Glutamatergic neuron (in vitro differentiated cells): ENCODE measurements at regions not wholly inside any gene's neighbourhood (a gene's known extent, or its start where the extent isn't known, plus 50 kb on each side); places are given as distances from the start of the nearest gene placed in this dataset.
A peak's percentile ranks its signal among the peaks of the same experiment; 100 is the strongest.
"Not testable (repeated sequence)": the region's sequence is repeated elsewhere in the genome, so short reads cannot be mapped to it uniquely, and the experiment has no call there.

Experiments
- DNase-seq: peaks from one replicate; pipeline ENCODE4 v3.0.0; 2022
- H3K27ac Mint-ChIP-seq: one replicate; pipeline ENCODE4 v1.8.0; 2020; ENCODE audit warnings: mild to moderate bottlenecking, mixed read lengths, inconsistent platforms; ENCODE audit not compliant: unreplicated experiment
- H3K27me3 Mint-ChIP-seq: one replicate; pipeline ENCODE4 v1.8.0; 2020; ENCODE audit warnings: mild to moderate bottlenecking, moderate library complexity, mixed read lengths, inconsistent platforms; ENCODE audit not compliant: unreplicated experiment
- H3K36me3 Mint-ChIP-seq: one replicate; pipeline ENCODE4 v1.8.0; 2020; ENCODE audit warnings: mild to moderate bottlenecking, mixed read lengths, inconsistent platforms; ENCODE audit not compliant: unreplicated experiment
- H3K4me1 Mint-ChIP-seq: one replicate; pipeline ENCODE4 v1.8.0; 2020; ENCODE audit warnings: mild to moderate bottlenecking, low read depth, mixed read lengths, inconsistent platforms; ENCODE audit not compliant: unreplicated experiment
- H3K4me3 Mint-ChIP-seq: one replicate; pipeline ENCODE4 v1.8.0; 2020; ENCODE audit warnings: mild to moderate bottlenecking, mixed read lengths, inconsistent platforms; ENCODE audit not compliant: unreplicated experiment
- H3K9me3 Mint-ChIP-seq: one replicate; pipeline ENCODE4 v1.8.0; 2020; ENCODE audit warnings: mild to moderate bottlenecking, moderate library complexity, mixed read lengths, inconsistent platforms; ENCODE audit not compliant: unreplicated experiment
- TF ChIP-seq, protein P1 (sequence below): fragments of 200-600 bp; sonication (generic); IDR thresholded peaks from one replicate; pipeline ENCODE4 v1.5.0; 2021; ENCODE audit not compliant: partially characterized antibody, unreplicated experiment

DNA sequence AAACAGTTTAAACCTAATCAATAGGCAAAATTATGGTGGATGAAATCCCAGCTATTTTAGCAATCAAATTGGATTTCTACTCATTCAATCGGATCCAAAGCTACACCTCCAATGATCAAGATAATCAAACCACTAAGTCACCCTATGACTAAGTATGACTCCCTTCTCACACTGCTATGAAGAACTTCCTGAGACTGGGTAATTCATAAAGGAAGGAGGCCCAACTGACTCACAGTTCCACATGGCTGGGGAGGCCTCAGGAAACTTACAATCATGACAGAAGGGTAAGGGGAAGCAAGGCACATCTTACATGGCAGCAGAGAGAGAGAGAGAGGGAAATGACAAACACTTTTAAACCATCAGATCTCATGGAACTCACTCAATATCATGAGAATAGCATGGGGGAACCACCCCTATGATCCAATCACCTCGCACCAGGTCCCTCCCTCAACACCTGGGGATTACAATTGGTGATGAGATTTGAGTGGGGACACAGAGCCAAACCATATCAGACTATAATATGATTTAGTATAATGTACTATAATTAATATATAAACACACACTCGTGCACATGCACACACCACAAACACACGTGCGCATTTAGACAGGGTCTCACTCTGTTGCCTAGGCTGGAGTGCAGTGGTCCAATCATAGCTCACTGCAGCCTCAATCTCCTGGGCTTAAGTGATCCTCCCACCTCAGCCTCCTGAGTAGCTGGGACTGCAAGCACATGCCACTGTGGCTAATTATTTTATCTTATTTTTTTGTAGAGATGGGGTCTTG is 213.6 kb upstream of the FOXK1 start:
- no peak overlapping the region for H3K4me3 Mint-ChIP-seq
- peaks cover 8% of the 10 kb centered on the region for H3K4me1 Mint-ChIP-seq
- H3K9me3 Mint-ChIP-seq = peaks cover 2% of the 10 kb centered on the region
- DNase-seq = no peak
- peaks cover 4% of the 10 kb centered on the region for H3K36me3 Mint-ChIP-seq
- TF ChIP-seq, protein P1, sequence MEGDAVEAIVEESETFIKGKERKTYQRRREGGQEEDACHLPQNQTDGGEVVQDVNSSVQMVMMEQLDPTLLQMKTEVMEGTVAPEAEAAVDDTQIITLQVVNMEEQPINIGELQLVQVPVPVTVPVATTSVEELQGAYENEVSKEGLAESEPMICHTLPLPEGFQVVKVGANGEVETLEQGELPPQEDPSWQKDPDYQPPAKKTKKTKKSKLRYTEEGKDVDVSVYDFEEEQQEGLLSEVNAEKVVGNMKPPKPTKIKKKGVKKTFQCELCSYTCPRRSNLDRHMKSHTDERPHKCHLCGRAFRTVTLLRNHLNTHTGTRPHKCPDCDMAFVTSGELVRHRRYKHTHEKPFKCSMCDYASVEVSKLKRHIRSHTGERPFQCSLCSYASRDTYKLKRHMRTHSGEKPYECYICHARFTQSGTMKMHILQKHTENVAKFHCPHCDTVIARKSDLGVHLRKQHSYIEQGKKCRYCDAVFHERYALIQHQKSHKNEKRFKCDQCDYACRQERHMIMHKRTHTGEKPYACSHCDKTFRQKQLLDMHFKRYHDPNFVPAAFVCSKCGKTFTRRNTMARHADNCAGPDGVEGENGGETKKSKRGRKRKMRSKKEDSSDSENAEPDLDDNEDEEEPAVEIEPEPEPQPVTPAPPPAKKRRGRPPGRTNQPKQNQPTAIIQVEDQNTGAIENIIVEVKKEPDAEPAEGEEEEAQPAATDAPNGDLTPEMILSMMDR = no peak
- peaks cover 4% of the 10 kb centered on the region for H3K27me3 Mint-ChIP-seq
- H3K27ac Mint-ChIP-seq = no peak overlapping the region

DNA sequence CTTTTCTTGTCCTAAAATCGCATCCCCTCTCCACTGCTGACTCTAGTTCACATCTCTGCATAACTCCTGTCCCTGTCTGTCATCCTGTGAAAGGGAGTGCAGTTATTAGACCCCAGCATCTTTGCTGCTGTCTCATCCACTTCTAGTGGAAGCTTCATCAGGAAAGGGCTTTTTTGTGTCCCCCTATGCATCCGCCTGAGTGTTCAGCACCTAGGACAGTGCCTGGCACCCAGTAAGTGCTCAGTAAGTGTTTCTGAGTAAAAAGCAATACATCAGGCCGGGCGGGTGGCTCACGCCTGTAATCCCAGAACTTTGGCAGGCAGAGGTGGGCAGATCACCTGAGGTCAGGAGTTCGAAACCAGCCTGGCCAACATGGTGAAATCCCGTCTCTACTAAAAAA is 211.8 kb upstream of the FOXK1 start:
- H3K4me1 Mint-ChIP-seq = peaks cover 8% of the 10 kb centered on the region
- peaks cover 4% of the 10 kb centered on the region for H3K36me3 Mint-ChIP-seq
- no peak overlapping the region for H3K4me3 Mint-ChIP-seq
- TF ChIP-seq, protein P1 = no peak
- peaks cover 2% of the 10 kb centered on the region for H3K9me3 Mint-ChIP-seq
- H3K27me3 Mint-ChIP-seq = peaks cover 4% of the 10 kb centered on the region
- H3K27ac Mint-ChIP-seq = no peak overlapping the region
- no peak for DNase-seq

DNA sequence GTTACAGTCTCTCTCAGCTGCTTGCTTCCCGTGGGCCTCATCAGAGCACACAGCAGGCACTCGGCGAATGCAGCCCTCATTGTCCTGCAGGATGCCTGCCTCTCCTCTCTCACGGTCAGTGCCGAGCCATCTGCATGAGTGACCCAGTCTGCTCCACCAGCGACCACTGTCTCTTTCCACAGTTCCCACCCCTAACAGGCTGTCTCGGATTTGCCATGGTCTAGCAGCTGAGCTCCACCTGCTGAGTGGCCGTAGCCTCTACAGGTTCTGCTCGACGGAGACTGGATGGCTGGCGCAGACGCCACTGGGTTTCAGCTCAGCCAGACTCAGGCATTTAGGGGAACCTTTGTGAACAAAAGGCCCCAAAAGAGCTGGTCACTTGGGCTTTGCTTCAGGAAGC is 209.4 kb upstream of the FOXK1 start:
- peak; percentile 57 for DNase-seq
- H3K27ac Mint-ChIP-seq = peak overlapping the region; percentile 67
- peaks cover 2% of the 10 kb centered on the region for H3K9me3 Mint-ChIP-seq
- H3K4me1 Mint-ChIP-seq = peaks cover 8% of the 10 kb centered on the region
- TF ChIP-seq, protein P1 = no peak
- H3K36me3 Mint-ChIP-seq = peaks cover 8% of the 10 kb centered on the region
- H3K27me3 Mint-ChIP-seq = peaks cover 3% of the 10 kb centered on the region
- H3K4me3 Mint-ChIP-seq = no peak overlapping the region

DNA sequence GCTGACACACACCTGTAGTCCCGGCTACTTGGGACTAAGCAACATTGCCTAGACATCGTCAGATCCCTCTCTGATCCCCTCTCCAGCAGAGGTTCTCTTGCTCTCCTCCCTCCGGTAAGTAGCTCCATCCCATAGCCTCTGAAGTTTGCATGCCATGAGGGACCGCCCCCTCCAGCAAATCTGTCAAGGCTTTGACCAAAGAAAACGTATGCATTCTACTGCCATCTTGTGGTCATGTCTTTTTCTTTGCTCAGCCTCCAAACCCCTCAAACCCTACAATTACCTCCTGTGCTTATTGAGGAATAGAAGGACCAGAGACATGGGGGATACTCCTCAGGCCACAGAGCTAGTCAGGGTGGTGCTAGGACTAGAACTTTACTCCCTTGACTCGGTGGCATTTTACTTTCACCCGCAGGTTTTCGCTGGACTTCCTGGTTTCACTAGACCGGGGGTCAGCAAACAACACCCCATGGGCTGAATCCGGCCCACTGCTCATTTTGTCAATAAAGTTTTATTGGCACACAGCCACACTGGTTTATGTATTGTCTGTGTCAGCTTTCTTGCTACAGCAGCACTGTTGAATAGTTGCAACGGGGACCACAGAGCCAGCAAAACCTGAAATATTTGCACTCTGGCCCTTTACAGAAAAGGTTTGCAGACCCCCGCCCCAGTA is 202.6 kb upstream of the FOXK1 start:
- peak; percentile 51 for DNase-seq
- no peak overlapping the region for H3K27ac Mint-ChIP-seq
- no peak overlapping the region for H3K4me3 Mint-ChIP-seq
- peaks cover 14% of the 10 kb centered on the region for H3K36me3 Mint-ChIP-seq
- peaks cover 2% of the 10 kb centered on the region for H3K27me3 Mint-ChIP-seq
- peaks cover 5% of the 10 kb centered on the region for H3K9me3 Mint-ChIP-seq
- H3K4me1 Mint-ChIP-seq = no peaks in the 10 kb centered on the region
- TF ChIP-seq, protein P1 = peak; percentile 57

DNA sequence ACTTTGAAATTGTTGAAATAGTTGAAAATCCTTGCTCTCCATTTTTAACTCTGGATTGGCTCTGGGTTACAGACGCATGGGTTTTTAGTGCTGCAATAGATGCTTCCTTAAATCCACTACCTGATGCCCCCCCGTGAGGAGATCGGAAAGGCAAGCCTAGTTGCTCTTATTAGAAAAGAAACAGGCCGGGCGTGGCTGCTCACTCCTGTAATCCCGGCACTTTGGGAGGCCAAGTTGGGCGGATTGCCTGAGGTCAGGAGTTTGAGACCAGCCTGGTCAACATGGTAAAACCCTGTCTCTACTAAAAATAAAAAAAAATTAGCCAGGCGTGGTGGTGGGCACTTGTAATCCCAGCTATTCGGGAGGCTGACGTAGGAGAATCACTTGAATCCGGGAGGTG is 202.0 kb upstream of the FOXK1 start:
- H3K27ac Mint-ChIP-seq, DNase-seq, H3K27me3 Mint-ChIP-seq, H3K4me3 Mint-ChIP-seq, H3K9me3 Mint-ChIP-seq, H3K4me1 Mint-ChIP-seq: not testable (repeated sequence)
- H3K36me3 Mint-ChIP-seq = peaks cover 14% of the 10 kb centered on the region
